OCI-LY3 (cell line): ENCODE measurements at regions not wholly inside any gene's neighbourhood (a gene's known extent, or its start where the extent isn't known, plus 50 kb on each side); places are given as distances from the start of the nearest gene placed in this dataset.

Experiments
- H2AFZ ChIP-seq: fragments of 200-600, 300-600 bp; shearing (Covaris generic); 2 replicates; pipeline ENCODE4 v1.6.0; 2014; ENCODE audit warnings: antibody characterized with exemption, low read depth, low read length
- H3K27ac ChIP-seq: fragments of 200-600, 300-600 bp; sonication (generic); 2 replicates; pipeline ENCODE4 v1.5.1; 2014; ENCODE audit warnings: mild to moderate bottlenecking, low read length, moderate library complexity, mixed read lengths
- H3K27me3 ChIP-seq: fragments of 200-600, 300-600 bp; sonication (generic); 2 replicates; pipeline ENCODE4 v1.6.1; 2014; ENCODE audit warnings: low read depth, low read length, mixed read lengths
- H3K36me3 ChIP-seq: fragments of 200-600, 300-600 bp; sonication (generic); replicated peaks from 2 replicates; pipeline ENCODE3; 2014; ENCODE audit warnings: low read depth, low read length, mixed read lengths
- H3K4me1 ChIP-seq: fragments of 300-600, 200-600 bp; sonication (generic); 2 replicates; pipeline ENCODE4 v1.6.1; 2014; ENCODE audit warnings: low read length, mixed read lengths
- H3K4me2 ChIP-seq: fragments of 200-600, 300-600 bp; sonication (generic); 2 replicates; pipeline ENCODE4 v1.6.1; 2014; ENCODE audit warnings: low read length, mixed read lengths
- H3K4me3 ChIP-seq: fragments of 300-600, 200-600 bp; sonication (generic); 2 replicates; pipeline ENCODE4 v1.5.1; 2014; ENCODE audit warnings: antibody characterized with exemption, mild to moderate bottlenecking, low read length, moderate library complexity
- H3K79me2 ChIP-seq: fragments of 300-600, 200-600 bp; shearing (Covaris generic); 2 replicates; pipeline ENCODE4 v1.6.1; 2014; ENCODE audit warnings: mild to moderate bottlenecking, low read length, mixed read lengths
- H3K9ac ChIP-seq: fragments of 300-600, 200-600 bp; shearing (Covaris generic); 2 replicates; pipeline ENCODE4 v1.6.0; 2014; ENCODE audit warnings: mild to moderate bottlenecking, low read length, moderate library complexity
- H3K9me3 ChIP-seq: fragments of 200-600, 300-600 bp; shearing (Covaris generic); 2 replicates; pipeline ENCODE4 v1.6.1; 2014; ENCODE audit warnings: low read length, mixed read lengths; ENCODE audit not compliant: insufficient read depth
- H4K20me1 ChIP-seq: fragments of 200-600, 300-600 bp; sonication (generic); 2 replicates; pipeline ENCODE4 v1.6.1; 2016; ENCODE audit warnings: low read length, mixed read lengths; ENCODE audit not compliant: insufficient read depth
- CTCF ChIP-seq: fragments of 200-600, 300-600 bp; sonication (generic); IDR thresholded peaks from 2 replicates; pipeline ENCODE4 v1.5.1; 2014; ENCODE audit warnings: antibody characterized with exemption, low read length, low read depth
- EZH2phosphoT487 ChIP-seq: fragments of 200-600 bp; shearing (Covaris generic); IDR thresholded peaks from 2 replicates; pipeline ENCODE4 v1.6.1; 2018; ENCODE audit warnings: antibody characterized with exemption, mixed run types, low read depth

DNA sequence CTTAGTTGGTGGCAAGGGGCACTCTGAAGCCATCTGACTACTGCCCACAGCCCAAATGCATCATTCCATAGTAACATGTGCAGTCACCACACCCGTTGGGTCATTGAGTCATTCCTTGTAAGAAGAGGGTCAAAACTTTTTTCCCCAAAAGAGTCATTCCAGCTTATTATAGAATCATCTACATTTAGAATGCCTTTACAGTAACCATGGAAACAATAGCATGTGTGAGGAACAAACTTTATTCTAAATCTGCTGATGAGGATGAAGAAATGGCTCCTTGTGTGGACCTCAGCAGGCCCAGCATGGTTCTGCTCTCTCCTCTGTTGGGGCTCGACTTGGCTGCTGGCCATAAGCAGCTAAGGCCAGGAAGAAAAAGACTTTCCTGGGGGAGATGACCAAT is 111.2 kb upstream of the PTPRT start:
- Histone ChIP-seq H3K4me2 (no peak overlapping the region), H3K4me1 (no peaks in the 10 kb centered on the region), H3K9me3 (no peaks in the 10 kb centered on the region), H3K9ac (no peak overlapping the region), H4K20me1 (no peaks in the 10 kb centered on the region), H3K4me3 (no peak overlapping the region), H2AFZ (no peak overlapping the region), H3K27me3 (peaks cover 14% of the 10 kb centered on the region), H3K27ac (no peak overlapping the region), H3K36me3 (no peaks in the 10 kb centered on the region), H3K79me2 (no peaks in the 10 kb centered on the region)
- TF ChIP-seq EZH2phosphoT487, result no peak
- no peak for TF ChIP-seq CTCF

DNA sequence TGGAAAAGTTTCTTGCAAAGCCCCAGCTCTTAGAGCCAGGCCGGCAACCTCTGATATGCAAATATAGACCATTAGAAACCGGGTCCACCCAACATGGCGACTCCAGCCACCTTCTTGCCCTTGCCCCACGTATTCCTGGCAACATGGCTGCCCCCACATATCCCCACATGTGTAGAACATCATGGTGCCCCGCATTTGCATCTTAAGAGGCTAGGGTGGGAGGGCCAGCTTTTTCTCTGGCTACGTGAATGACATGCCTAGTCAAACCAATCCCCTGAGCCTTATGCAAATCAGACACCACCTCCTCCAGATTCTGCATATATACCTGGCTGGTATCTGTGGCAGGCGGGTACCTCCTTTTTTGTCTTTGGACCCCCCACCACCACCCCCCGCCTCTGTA is 106.1 kb upstream of the PTPRT start:
- Histone ChIP-seq H3K27me3 (peaks cover 18% of the 10 kb centered on the region), H3K79me2 (no peaks in the 10 kb centered on the region)

DNA sequence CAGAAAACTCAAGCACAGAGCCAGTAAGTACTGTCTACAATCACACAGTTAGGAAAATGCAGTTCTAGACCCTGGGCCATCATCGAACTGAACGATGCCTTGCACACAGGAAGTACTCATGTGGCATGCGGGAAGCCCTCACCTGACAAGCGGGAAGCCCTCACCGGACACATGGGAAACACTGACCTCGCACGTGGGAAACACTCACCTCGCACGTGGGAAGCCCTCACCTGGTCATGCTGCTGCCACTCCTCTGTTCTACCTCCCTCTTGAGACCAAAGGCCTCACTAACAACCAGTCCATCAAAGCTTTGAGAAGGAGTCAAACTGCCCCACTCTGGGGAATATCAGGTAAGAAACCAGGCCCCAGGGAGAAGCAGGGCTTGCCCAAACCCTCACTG is 105.6 kb upstream of the PTPRT start:
- H2AFZ ChIP-seq, result no peak overlapping the region
- H3K4me2 ChIP-seq, result no peak overlapping the region
- peaks cover 23% of the 10 kb centered on the region for H3K27me3 ChIP-seq

More for the DNA sequence above, 106.1 kb upstream of the PTPRT start:
- no peaks in the 10 kb centered on the region for H3K4me1 ChIP-seq
- H3K9ac ChIP-seq, result no peak overlapping the region
- no peak for TF ChIP-seq CTCF
- no peak for TF ChIP-seq EZH2phosphoT487
- no peak overlapping the region for H3K4me3 ChIP-seq
- no peaks in the 10 kb centered on the region for H3K9me3 ChIP-seq
- H3K27ac ChIP-seq, result no peak overlapping the region
- no peaks in the 10 kb centered on the region for H3K36me3 ChIP-seq
- no peak overlapping the region for H3K4me2 ChIP-seq
- H2AFZ ChIP-seq, result no peak overlapping the region
- H4K20me1 ChIP-seq, result 0 out of 2 replicates have a peak, but pooled peaks cover 4% of the 10 kb centered on the region

GRCh38 chr20:43294031-43294430 is 104.3 kb upstream of the PTPRT start:
- Histone ChIP-seq H3K4me2 (no peak overlapping the region), H3K4me3 (no peak overlapping the region), H4K20me1 (0 out of 2 replicates have a peak, but pooled peaks cover 4% of the 10 kb centered on the region), H3K9me3 (no peaks in the 10 kb centered on the region), H3K4me1 (no peaks in the 10 kb centered on the region), H3K36me3 (no peaks in the 10 kb centered on the region), H2AFZ (no peak overlapping the region), H3K9ac (no peak overlapping the region), H3K27me3 (peaks cover 16% of the 10 kb centered on the region), H3K79me2 (no peaks in the 10 kb centered on the region), H3K27ac (no peak overlapping the region)
- TF ChIP-seq EZH2phosphoT487 (no peak), CTCF (no peak)

More for the DNA sequence above, 105.6 kb upstream of the PTPRT start:
- H3K9ac ChIP-seq, result no peak overlapping the region
- TF ChIP-seq CTCF (no peak), EZH2phosphoT487 (no peak)
- 0 out of 2 replicates have a peak, but pooled peaks cover 4% of the 10 kb centered on the region for H4K20me1 ChIP-seq
- no peaks in the 10 kb centered on the region for H3K9me3 ChIP-seq
- no peak overlapping the region for H3K27ac ChIP-seq
- no peak overlapping the region for H3K4me3 ChIP-seq
- H3K79me2 ChIP-seq, result no peaks in the 10 kb centered on the region
- H3K4me1 ChIP-seq, result no peaks in the 10 kb centered on the region
- H3K36me3 ChIP-seq, result no peaks in the 10 kb centered on the region
